ENCODE measurements at regions not wholly inside any gene's neighbourhood (a gene's known extent, or its start where the extent isn't known, plus 50 kb on each side); places are given as distances from the start of the nearest gene placed in this dataset.

GRCh38 chr4:151605215-151605614 lies 155.6 kb downstream of the GATB start:
- ChIA-PET POLR2A (no interaction called here), SMC1A (ENCODE audit: uncharacterized antibody, unreplicated experiment) (interaction anchor here (1.3 to 1.8 kb wide), 3 partner anchors 8 to 488 kb away, joined by 3 to 6 read pairs (median 3); no protein-coding TSS in a partner anchor), CTCF (interaction anchor here (0.8 to 3.4 kb wide), 5 partner anchors 9 to 488 kb away, joined by 3 to 28 read pairs (median 12); no protein-coding TSS in a partner anchor), RAD21 (ENCODE audit: unreplicated experiment) (no interaction called here)
- 3% methylated on average over 2 of the region's 2 CpGs for WGBS (ENCODE audit: insufficient coverage, insufficient replicate concordance, low lambda C conversion rate, missing lambda C conversion rate)
- no peaks in the 10 kb centered on the region for H3K9me3 ChIP-seq (replicated peaks; ENCODE audit: control insufficient read depth, insufficient read depth, low read length)
- in situ Hi-C loops (cut with MboI) (no loop called here), intact Hi-C loops (cut with micrococcal nuclease; ENCODE audit: unreplicated experiment) (no loop called here)
- H3K79me2 ChIP-seq (ENCODE audit: control insufficient read depth, insufficient read depth, low read length), result no peaks in the 10 kb centered on the region
- TF ChIP-seq TCF7 (IDR thresholded peaks at IDR 0.05; ENCODE audit: borderline replicate concordance) (no peak), SREBF1 (IDR thresholded peaks at IDR 0.05; ENCODE audit: low read length) (no peak), TBL1XR1 (IDR thresholded peaks at IDR 0.05; ENCODE audit: low read depth, low read length) (no peak), TCF12 (IDR thresholded peaks at IDR 0.05; ENCODE audit: low read depth, low read length) (no peak), SMAD5 (IDR thresholded peaks at IDR 0.05; ENCODE audit: low read depth) (no peak), ESRRA (IDR thresholded peaks at IDR 0.05; ENCODE audit: low read length) (no peak)
- H4K20me1 ChIP-seq (ENCODE audit: control insufficient read depth, insufficient read depth), result no peaks in the 10 kb centered on the region
- FAIRE-seq, result no peak
- no TSS peak for BruUV-seq (replicated peaks)
- H3K27ac ChIP-seq (ENCODE audit: control insufficient read depth, insufficient read depth), result no peak overlapping the region
- DNase-seq (ENCODE audit: low read depth, low spot score), result no peak
- no peak for ATAC-seq
- H3K9ac ChIP-seq (ENCODE audit: control insufficient read depth, insufficient read depth, low read length), result no peak overlapping the region
- H3K4me3 ChIP-seq, result no peak overlapping the region
- H3K36me3 ChIP-seq (ENCODE audit: control insufficient read depth in 2 of 2, insufficient read depth in 2 of 2, low read length in 1 of 2), result no peaks in the 10 kb centered on the region
- peaks cover 0 to 1% of the 10 kb centered on the region in 2 experiments; a peak in 1 of 4 replicates for H3K27me3 ChIP-seq (replicated peaks in 1 of 2; ENCODE audit: control insufficient read depth in 2 of 2, insufficient read depth in 2 of 2, low read length in 1 of 2)
- H3K4me2 ChIP-seq (ENCODE audit: control insufficient read depth, insufficient read depth), result no peak overlapping the region
- H2AFZ ChIP-seq (ENCODE audit: control insufficient read depth, low read depth, low read length), result no peak overlapping the region
- no peaks in the 10 kb centered on the region for H3K4me1 ChIP-seq (ENCODE audit: control insufficient read depth, insufficient read depth, low read length)

- 33% methylated on average over 5 of the region's 5 CpGs for WGBS (ENCODE audit: insufficient coverage, insufficient replicate concordance, low lambda C conversion rate, missing lambda C conversion rate)
- Histone ChIP-seq H4K20me1 (ENCODE audit: control insufficient read depth, insufficient read depth) (no peaks in the 10 kb centered on the region), H3K4me1 (ENCODE audit: control insufficient read depth, insufficient read depth, low read length) (no peaks in the 10 kb centered on the region), H3K4me2 (ENCODE audit: control insufficient read depth, insufficient read depth) (no peak overlapping the region), H3K9me3 (replicated peaks; ENCODE audit: control insufficient read depth, insufficient read depth, low read length) (no peaks in the 10 kb centered on the region), H3K9ac (ENCODE audit: control insufficient read depth, insufficient read depth, low read length) (no peak overlapping the region), H3K27me3 (replicated peaks in 1 of 2; ENCODE audit: control insufficient read depth in 2 of 2, insufficient read depth in 2 of 2, low read length in 1 of 2) (0 out of 4 replicates have a peak, but pooled peaks cover 0 to 1% of the 10 kb centered on the region in 2 experiments), H3K36me3 (ENCODE audit: control insufficient read depth in 2 of 2, insufficient read depth in 2 of 2, low read length in 1 of 2) (no peaks in the 10 kb centered on the region), H3K4me3 (no peak overlapping the region), H3K27ac (ENCODE audit: control insufficient read depth, insufficient read depth) (no peak overlapping the region), H2AFZ (ENCODE audit: control insufficient read depth, low read depth, low read length) (no peak overlapping the region), H3K79me2 (ENCODE audit: control insufficient read depth, insufficient read depth, low read length) (no peaks in the 10 kb centered on the region)
- ChIA-PET SMC1A (ENCODE audit: uncharacterized antibody, unreplicated experiment) (no interaction called here), CTCF (interaction anchor here (1.0 to 3.4 kb wide), 2 partner anchors 201 to 489 kb away, joined by 3 to 17 read pairs; no protein-coding TSS in a partner anchor), POLR2A (no interaction called here), RAD21 (ENCODE audit: unreplicated experiment) (no interaction called here)
- BruUV-seq (replicated peaks), result no TSS peak
- FAIRE-seq, result no peak
- in situ Hi-C loops (cut with MboI) (no loop called here), intact Hi-C loops (cut with micrococcal nuclease; ENCODE audit: unreplicated experiment) (no loop called here)
- no peak for ATAC-seq
- DNase-seq (ENCODE audit: low read depth, low spot score), result no peak
- no peak for TF ChIP-seq PBX3 (IDR thresholded peaks at IDR 0.05; ENCODE audit: insufficient replicate concordance, low read depth, low read length)
- no peak for TF ChIP-seq RCOR1 (conservative IDR thresholded peaks at IDR 0.05; ENCODE audit: low read depth, low read length)
- no peak for TF ChIP-seq RUNX3 (IDR thresholded peaks at IDR 0.05; ENCODE audit: low read length)
- no peak for TF ChIP-seq NFXL1 (IDR thresholded peaks at IDR 0.05; ENCODE audit: borderline replicate concordance)
- no peak for TF ChIP-seq FOXK2 (IDR thresholded peaks at IDR 0.05)
- TF ChIP-seq ZBTB11 (CRISPR knock-in tag; IDR thresholded peaks at IDR 0.05), result no peak
- no peak for TF ChIP-seq ZNF274 (IDR thresholded peaks at IDR 0.05; ENCODE audit: insufficient read depth, insufficient read length)
- no peak for TF ChIP-seq HSF1 (IDR thresholded peaks at IDR 0.05; ENCODE audit: low read depth, low read length)
- TF ChIP-seq ESRRA (IDR thresholded peaks at IDR 0.05; ENCODE audit: low read length), result no peak
These were observed 154.7 kb downstream of the GATB start for GRCh38 chr4:151606061-151606460.
